GM12878 (cell line): ENCODE measurements at regions not wholly inside any gene's neighbourhood (a gene's known extent, or its start where the extent isn't known, plus 50 kb on each side); places are given as distances from the start of the nearest gene placed in this dataset.
A peak's percentile ranks its signal among the peaks of the same experiment; 100 is the strongest.

ENCODE experiments used
- ATAC-seq: fragments of 200-7000 bp; cut with Tn5 transposase; 3 replicates; pipeline ENCODE4 v1.9.1; 2020; ENCODE audit warnings: mild to moderate bottlenecking, moderate library complexity
- BruUV-seq: library from RNA; stranded (reverse); fragments of 400-500 nt; replicated peaks from 2 replicates; lab custom pipeline; 2021; lab: Mats Ljungman, UMichigan
- CTCF ChIA-PET: fragments of 300-600 bp; sonication (Branson Sonifier 250); formaldehyde crosslinking; extraction: SDS; loops from one replicate; lab custom pipeline; 2021; ENCODE audit warnings: inconsistent platforms; lab: Yijun Ruan, JAX
- POLR2A ChIA-PET: fragments of 350-600 bp; formaldehyde crosslinking; extraction: SDS; loops from one replicate; lab custom pipeline; 2021; ENCODE audit warnings: inconsistent platforms; lab: Charles Lee
- RAD21 ChIA-PET: fragments of 300-600 bp; sonication (Branson Sonifier 250); formaldehyde crosslinking; loops from one replicate; lab custom pipeline; 2023; ENCODE audit warnings: antibody characterized with exemption; ENCODE audit not compliant: unreplicated experiment; lab: Charles Lee
- SMC1A ChIA-PET: fragments of 300-600 bp; sonication (Branson Sonifier 250); formaldehyde crosslinking; loops from one replicate; lab custom pipeline; 2023; ENCODE audit not compliant: unreplicated experiment, uncharacterized antibody; lab: Charles Lee
- DNase-seq: peaks from one replicate; pipeline ENCODE4 v3.0.0-alpha.2; 2011; ENCODE audit warnings: low read depth, low spot score
- FAIRE-seq: peaks from 3 replicates; lab custom pipeline; 2011; peaks lifted over from hg19 to GRCh38; lab: Jason Lieb, UNC
- H2AFZ ChIP-seq: 2 replicates; pipeline ENCODE4 v1.6.0; 2011; ENCODE audit warnings: low read depth, low read length, control low read depth; ENCODE audit not compliant: control insufficient read depth
- H3K27ac ChIP-seq: 2 replicates; pipeline ENCODE4 v1.5.1; 2011; ENCODE audit warnings: control low read depth; ENCODE audit not compliant: control insufficient read depth, insufficient read depth
- H3K27me3 ChIP-seq, 2 experiments: replicated peaks in 1 of 2; 2 replicates each; pipeline versions ENCODE4 v1.6.0 to v1.6.1; 2011; ENCODE audit warnings: low read length in 1 of 2; ENCODE audit not compliant: control insufficient read depth in 2 of 2, insufficient read depth in 2 of 2
- H3K36me3 ChIP-seq, 2 experiments: 2 replicates each; pipeline ENCODE4 v1.5.1; 2011; ENCODE audit warnings: low read length in 1 of 2; ENCODE audit not compliant: control insufficient read depth in 2 of 2, insufficient read depth in 2 of 2
- H3K4me1 ChIP-seq: 2 replicates; pipeline ENCODE4 v1.6.1; 2011; ENCODE audit warnings: mild to moderate bottlenecking, low read length, moderate library complexity, mixed read lengths; ENCODE audit not compliant: control insufficient read depth, insufficient read depth
- H3K4me2 ChIP-seq: 2 replicates; pipeline ENCODE4 v1.6.0; 2011; ENCODE audit warnings: control low read depth; ENCODE audit not compliant: control insufficient read depth, insufficient read depth
- H3K4me3 ChIP-seq: fragments of 200-600 bp; sonication (generic); 2 replicates; pipeline ENCODE4 v1.5.1; 2016
- H3K79me2 ChIP-seq: 2 replicates; pipeline ENCODE4 v1.6.0; 2011; ENCODE audit warnings: low read length; ENCODE audit not compliant: control insufficient read depth, insufficient read depth
- H3K9ac ChIP-seq: 2 replicates; pipeline ENCODE4 v1.8.0; 2011; ENCODE audit warnings: low read length, control low read depth, mixed read lengths; ENCODE audit not compliant: control insufficient read depth, insufficient read depth
- H3K9me3 ChIP-seq: replicated peaks from 3 replicates; pipeline ENCODE4 v1.5.1; 2011; ENCODE audit warnings: mild to moderate bottlenecking, low read length; ENCODE audit not compliant: control insufficient read depth, insufficient read depth
- H4K20me1 ChIP-seq: 2 replicates; pipeline ENCODE4 v1.6.0; 2011; ENCODE audit not compliant: control insufficient read depth, insufficient read depth
- CTCF ChIP-seq, 3 experiments: IDR thresholded peaks in 2 of 3; conservative IDR thresholded peaks in 1 of 3; 2 replicates each; pipeline ENCODE4 v1.5.1; 2011; ENCODE audit warnings: low read depth in 3 of 3, low read length in 3 of 3, mild to moderate bottlenecking in 3 of 3, control low read depth in 2 of 3, moderate library complexity in 2 of 3, inconsistent platforms in 1 of 3, mixed read lengths in 1 of 3; ENCODE audit not compliant: control insufficient read depth in 2 of 3, insufficient read depth in 1 of 3; ENCODE audit errors: extremely low read depth in 1 of 3
- IKZF1 ChIP-seq: fragments of 450-650 bp; conservative IDR thresholded peaks from 2 replicates; pipeline ENCODE4 v1.6.1; 2017; ENCODE audit warnings: antibody characterized with exemption, mild to moderate bottlenecking
- PAX5 ChIP-seq: IDR thresholded peaks from 2 replicates; pipeline ENCODE4 v1.6.1; 2011; ENCODE audit warnings: low read depth, low read length, borderline replicate concordance
- TCF3 ChIP-seq: IDR thresholded peaks from 2 replicates; pipeline ENCODE4 v1.6.1; 2012; ENCODE audit warnings: low read depth, mild to moderate bottlenecking, low read length, borderline replicate concordance; ENCODE audit not compliant: insufficient read depth
- ZBED1 ChIP-seq: IDR thresholded peaks from 2 replicates; pipeline ENCODE4 v1.6.1; 2016; ENCODE audit warnings: borderline replicate concordance
- WGBS: methylation state at CpG from one replicate; pipeline ENCODE4 v1.1.6; 2016; ENCODE audit warnings: low lambda C conversion rate; ENCODE audit not compliant: insufficient replicate concordance, insufficient coverage; ENCODE audit errors: missing lambda C conversion rate; 5-methylcytosine and 5-hydroxymethylcytosine counted together
- in situ Hi-C: fragments of 300-500 bp; cut with MboI; formaldehyde crosslinking; loops from 9 replicates; pipeline ENCODE4 v1.14.3; 2018; ENCODE audit warnings: mixed read lengths
- intact Hi-C: fragments of 100-400 bp; cut with micrococcal nuclease; formaldehyde crosslinking; loops from one replicate; pipeline ENCODE4 v1.14.2; 2022; ENCODE audit not compliant: unreplicated experiment

DNA sequence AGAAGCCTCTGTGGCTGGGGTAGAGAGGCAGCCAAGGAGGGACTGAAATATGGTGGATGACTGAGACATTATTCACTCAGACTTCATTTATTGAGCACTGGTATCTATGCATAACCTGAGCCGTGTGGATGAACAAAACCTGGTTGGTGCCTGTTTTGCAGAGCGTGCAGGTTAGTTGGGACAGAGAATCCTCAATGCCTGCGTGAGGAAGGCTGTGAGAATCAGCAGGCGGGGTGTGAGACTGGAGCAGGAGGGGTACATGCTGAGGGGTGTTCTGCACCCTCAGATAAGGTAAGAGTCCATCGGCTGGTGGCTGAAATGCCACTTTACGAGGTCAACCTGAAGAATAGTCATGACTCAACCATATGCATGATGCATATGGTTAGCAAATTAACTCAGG is 271.6 kb downstream of the MED10 start:
- no peaks in the 10 kb centered on the region for H3K36me3 ChIP-seq
- no TSS peak for BruUV-seq
- H3K4me2 ChIP-seq, result no peak overlapping the region
- ATAC-seq (no peak), DNase-seq (no peak), FAIRE-seq (no peak)
- no peaks in the 10 kb centered on the region for H3K79me2 ChIP-seq
- TF ChIP-seq IKZF1 (0 out of 2 replicates have a peak, but pooled peaks have one; percentile 14), CTCF (IDR thresholded peaks at IDR 0.05 in 2 of 3, conservative IDR thresholded peaks at IDR 0.05 in 1 of 3; ENCODE audit: control insufficient read depth in 2 of 3, extremely low read depth in 1 of 3, insufficient read depth in 1 of 3, low read depth in 3 of 3, low read length in 3 of 3) (no peak)
- POLR2A ChIA-PET, result no interaction called here
- CTCF ChIA-PET, result interaction anchor here (1.3 kb wide), 1 partner anchor 10 kb away, joined by 3 read pairs; no protein-coding TSS in a partner anchor
- no peaks in the 10 kb centered on the region for H3K4me1 ChIP-seq
- 29% methylated on average over 6 of the region's 6 CpGs for WGBS
- H2AFZ ChIP-seq, result no peak overlapping the region
- no peaks in the 10 kb centered on the region for H4K20me1 ChIP-seq
- no peaks in the 10 kb centered on the region for H3K27me3 ChIP-seq
- H3K9me3 ChIP-seq, result no peaks in the 10 kb centered on the region; the same call in 2 of the 3 replicates
- H3K9ac ChIP-seq, result no peak overlapping the region
- no peak overlapping the region for H3K27ac ChIP-seq
- SMC1A ChIA-PET, result interaction anchor here (0.9 kb wide), 1 partner anchor 13 kb away, joined by 3 read pairs; no protein-coding TSS in a partner anchor
- intact Hi-C loops (no loop called here), in situ Hi-C loops (no loop called here)
- no peak overlapping the region for H3K4me3 ChIP-seq
- RAD21 ChIA-PET, result no interaction called here

DNA sequence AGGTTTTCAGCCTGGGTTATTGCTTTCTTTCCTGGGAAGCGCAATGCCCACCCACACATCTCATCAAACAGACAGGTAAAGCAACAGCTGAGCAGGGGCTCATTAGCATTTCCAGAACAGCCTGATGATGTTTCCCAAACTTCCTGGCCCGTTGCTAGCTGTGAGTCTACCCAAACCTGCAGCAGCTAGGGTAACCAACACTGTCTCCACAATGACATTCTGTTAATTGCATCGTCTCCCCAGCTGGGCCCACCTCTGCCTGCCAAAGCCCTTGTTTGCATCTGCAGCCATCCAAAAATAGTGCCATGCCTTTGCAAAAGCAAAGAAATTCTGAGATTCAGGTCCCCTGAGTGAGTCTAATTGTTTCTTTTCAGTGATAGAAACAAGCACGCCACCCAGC is 273.0 kb downstream of the MED10 start:
- ChIA-PET RAD21 (no interaction called here), SMC1A (interaction anchor here (2.4 kb wide), 1 partner anchor 11 kb away, joined by 5 read pairs; no protein-coding TSS in a partner anchor), POLR2A (no interaction called here), CTCF (interaction anchor here (0.6 to 1.6 kb wide), 2 partner anchors 10 to 177 kb away, joined by 3 to 4 read pairs; no protein-coding TSS in a partner anchor)
- 27% methylated on average over 4 of the region's 4 CpGs for WGBS
- Histone ChIP-seq H3K36me3 (no peaks in the 10 kb centered on the region), H4K20me1 (no peaks in the 10 kb centered on the region), H3K4me3 (no peak overlapping the region), H3K27me3 (no peaks in the 10 kb centered on the region), H3K27ac (no peak overlapping the region), H3K4me1 (no peaks in the 10 kb centered on the region), H3K9me3 (no peaks in the 10 kb centered on the region; the same call in 2 of the 3 replicates), H3K4me2 (no peak overlapping the region), H3K9ac (no peak overlapping the region), H2AFZ (no peak overlapping the region), H3K79me2 (no peaks in the 10 kb centered on the region)
- FAIRE-seq, result no peak
- in situ Hi-C loops, result no loop called here
- ATAC-seq, result no peak
- DNase-seq, result no peak
- no peak for TF ChIP-seq TCF3
- no peak for TF ChIP-seq ZBED1
- TF ChIP-seq PAX5, result no peak
- BruUV-seq, result no TSS peak
- intact Hi-C loops, result no loop called here
